Keratinocyte (primary cell): ENCODE measurements at regions not wholly inside any gene's neighbourhood (a gene's known extent, or its start where the extent isn't known, plus 50 kb on each side); places are given as distances from the start of the nearest gene placed in this dataset.

ENCODE experiments used
- CTCF ChIP-seq, 3 experiments: IDR thresholded peaks in 1 of 3; conservative IDR thresholded peaks in 1 of 3; optimal IDR thresholded peaks in 1 of 3; 2 replicates in 2 of 3; 3 replicates in 1 of 3; pipeline versions ENCODE3 to v1.5.1; 2011; ENCODE audit warnings: low read length in 3 of 3, mild to moderate bottlenecking in 3 of 3, moderate library complexity in 2 of 3, control low read depth in 1 of 3, inconsistent platforms in 1 of 3; ENCODE audit not compliant: insufficient read depth in 2 of 3; ENCODE audit errors: extremely low read depth in 1 of 3
- EZH2 ChIP-seq: IDR thresholded peaks from one replicate; pipeline ENCODE4 v1.6.1; 2012; ENCODE audit warnings: inconsistent platforms, mild to moderate bottlenecking, low read length, moderate library complexity

- TF ChIP-seq CTCF (optimal IDR thresholded peaks at IDR 0.05 in 1 of 3, IDR thresholded peaks at IDR 0.05 in 1 of 3, conservative IDR thresholded peaks at IDR 0.05 in 1 of 3; ENCODE audit: extremely low read depth in 1 of 3, insufficient read depth in 2 of 3, low read length in 3 of 3) (no peak), EZH2 (no peak)
These were observed 1239.6 kb upstream of the SORCS1 start for GRCh38 chr10:108404155-108404554.
